PC-3 (cell line): ENCODE measurements at regions not wholly inside any gene's neighbourhood (a gene's known extent, or its start where the extent isn't known, plus 50 kb on each side); places are given as distances from the start of the nearest gene placed in this dataset.

ENCODE experiments used
- ATAC-seq: fragments of 200-7000 bp; cut with Tn5 transposase; 2 replicates; pipeline ENCODE4 v1.9.1; 2020; ENCODE audit warnings: mild to moderate bottlenecking, moderate library complexity
- BruUV-seq: library from RNA; stranded (reverse); fragments of 400-500 nt; replicated peaks from 2 replicates; lab custom pipeline; 2021; lab: Mats Ljungman, UMichigan
- CTCF ChIA-PET: fragments of 300-600 bp; sonication (Branson Sonifier 250); formaldehyde crosslinking; loops from one replicate; lab custom pipeline; 2022; ENCODE audit warnings: antibody characterized with exemption; lab: Charles Lee
- POLR2A ChIA-PET: fragments of 300-600 bp; sonication (Branson Sonifier 250); formaldehyde crosslinking; loops from one replicate; lab custom pipeline; 2022; ENCODE audit warnings: antibody characterized with exemption; ENCODE audit not compliant: unreplicated experiment; lab: Charles Lee
- DNase-seq: peaks from one replicate; pipeline ENCODE4 v3.0.0-alpha.2; 2015
- H2AFZ ChIP-seq: fragments of 300-600 bp; sonication (generic); 2 replicates; pipeline ENCODE4 v1.6.0; 2016; ENCODE audit warnings: antibody characterized with exemption, low read length
- H3F3A ChIP-seq: fragments of 300-600 bp; sonication (generic); one replicate; pipeline ENCODE4 v1.6.0; 2017; ENCODE audit warnings: antibody characterized with exemption, low read length, control low read depth, mild to moderate bottlenecking; ENCODE audit not compliant: unreplicated experiment
- H3K27ac ChIP-seq: fragments of 300-600 bp; sonication (generic); 2 replicates; pipeline ENCODE4 v1.5.1; 2016; ENCODE audit warnings: mild to moderate bottlenecking, low read length
- H3K27me3 ChIP-seq: fragments of 300-600 bp; sonication (generic); 2 replicates; pipeline ENCODE4 v1.6.1; 2016; ENCODE audit warnings: low read length, mixed read lengths
- H3K36me3 ChIP-seq: fragments of 300-600 bp; sonication (generic); 2 replicates; pipeline ENCODE4 v1.6.1; 2016; ENCODE audit warnings: low read depth, mixed run types, low read length, mixed read lengths
- H3K4me1 ChIP-seq: fragments of 300-600 bp; sonication (generic); 2 replicates; pipeline ENCODE4 v1.5.1; 2016; ENCODE audit warnings: low read length; ENCODE audit not compliant: insufficient read depth
- H3K4me2 ChIP-seq: fragments of 300-600 bp; sonication (generic); 2 replicates; pipeline ENCODE4 v1.6.0; 2016; ENCODE audit warnings: low read length
- H3K4me3 ChIP-seq: fragments of 300-600 bp; sonication (generic); 2 replicates; pipeline ENCODE4 v1.5.1; 2016; ENCODE audit warnings: mild to moderate bottlenecking, low read length, mixed read lengths
- H3K79me2 ChIP-seq: fragments of 300-600 bp; sonication (generic); 2 replicates; pipeline ENCODE4 v1.6.1; 2017; ENCODE audit warnings: low read length, mixed read lengths
- H3K9ac ChIP-seq: fragments of 300-600 bp; sonication (generic); 2 replicates; pipeline ENCODE4 v1.6.0; 2016; ENCODE audit warnings: mild to moderate bottlenecking, low read length
- H3K9me2 ChIP-seq: fragments of 300-600 bp; sonication (generic); replicated peaks from 2 replicates; pipeline ENCODE4 v1.6.1; 2016; ENCODE audit warnings: mixed run types, low read length, mixed read lengths
- H3K9me3 ChIP-seq: fragments of 300-600 bp; sonication (generic); 2 replicates; pipeline ENCODE4 v1.6.1; 2016; ENCODE audit warnings: low read length, mixed read lengths
- H4K20me1 ChIP-seq: fragments of 300-600 bp; sonication (generic); 2 replicates; pipeline ENCODE4 v1.6.1; 2016; ENCODE audit warnings: low read length, mixed read lengths
- CTCF ChIP-seq: fragments of 300-600 bp; sonication (generic); conservative IDR thresholded peaks from 2 replicates; pipeline ENCODE4 v1.5.1; 2017; ENCODE audit warnings: antibody characterized with exemption, low read depth, mild to moderate bottlenecking, low read length
- EZH2 ChIP-seq: fragments of 300-600 bp; sonication (generic); IDR thresholded peaks from one replicate; pipeline ENCODE4 v1.6.1; 2017; ENCODE audit warnings: antibody characterized with exemption, mild to moderate bottlenecking, low read length; ENCODE audit not compliant: unreplicated experiment
- EZH2phosphoT487 ChIP-seq: fragments of 300-600 bp; sonication (generic); IDR thresholded peaks from 2 replicates; pipeline ENCODE4 v1.6.1; 2018; ENCODE audit warnings: mild to moderate bottlenecking, antibody characterized with exemption, low read length, borderline replicate concordance
- intact Hi-C: fragments of 100-400 bp; cut with micrococcal nuclease; formaldehyde crosslinking; loops from 2 replicates; pipeline ENCODE4 v1.9.0; 2023

DNA sequence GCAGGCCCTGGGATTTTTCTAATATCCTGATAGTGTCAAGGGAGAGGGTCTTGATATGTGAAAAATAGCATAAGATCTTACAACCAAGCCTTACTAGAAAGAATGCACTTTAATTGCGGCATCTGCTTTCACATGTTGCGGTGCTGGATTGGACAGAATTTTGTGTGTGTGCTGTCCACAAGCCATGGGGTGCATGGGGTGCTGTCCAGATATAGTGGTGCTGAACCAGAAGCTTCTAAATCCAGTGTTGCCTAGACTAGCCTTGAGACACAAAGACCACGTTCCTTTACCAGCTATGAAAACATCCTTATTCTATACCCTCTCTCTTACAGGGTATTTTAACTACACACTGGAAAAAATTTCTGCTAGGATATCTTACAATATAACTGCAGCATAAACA, 244.0 kb downstream of the TMEM114 start:
- Histone ChIP-seq H3F3A (no peaks in the 10 kb centered on the region), H2AFZ (no peak overlapping the region), H3K9ac (no peak overlapping the region), H3K4me2 (no peak overlapping the region), H3K4me3 (no peak overlapping the region), H3K9me2 (no peaks in the 10 kb centered on the region), H3K27me3 (no peaks in the 10 kb centered on the region), H3K9me3 (no peaks in the 10 kb centered on the region), H3K27ac (no peak overlapping the region), H3K79me2 (no peaks in the 10 kb centered on the region), H3K36me3 (no peaks in the 10 kb centered on the region), H4K20me1 (no peaks in the 10 kb centered on the region), H3K4me1 (no peaks in the 10 kb centered on the region)
- POLR2A ChIA-PET = no interaction called here
- no TSS peak for BruUV-seq
- ATAC-seq (no peak), DNase-seq (no peak)
- intact Hi-C loops = no loop called here
- CTCF ChIA-PET = no interaction called here
- TF ChIP-seq EZH2 (no peak), EZH2phosphoT487 (no peak), CTCF (no peak)

DNA sequence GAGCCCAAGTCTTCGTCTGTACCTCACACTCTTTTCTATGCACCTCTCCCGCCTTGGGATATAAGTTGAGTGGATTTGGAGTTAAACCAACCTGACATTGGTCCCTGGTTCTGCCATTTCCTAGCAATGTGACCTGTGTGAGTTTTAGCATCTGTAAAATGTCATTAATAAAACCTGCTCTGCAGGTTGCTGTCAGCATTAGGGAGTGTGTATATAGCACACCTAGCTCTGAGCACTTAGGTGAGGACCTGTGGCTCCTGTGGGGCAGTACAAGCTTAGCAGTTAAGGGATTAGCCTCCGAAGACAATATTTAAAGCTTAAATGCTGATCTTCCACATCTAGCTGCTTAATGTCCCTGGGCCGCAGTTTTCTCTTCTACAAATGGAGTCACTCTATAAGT, 248.0 kb downstream of the TMEM114 start:
- POLR2A ChIA-PET = no interaction called here

DNA sequence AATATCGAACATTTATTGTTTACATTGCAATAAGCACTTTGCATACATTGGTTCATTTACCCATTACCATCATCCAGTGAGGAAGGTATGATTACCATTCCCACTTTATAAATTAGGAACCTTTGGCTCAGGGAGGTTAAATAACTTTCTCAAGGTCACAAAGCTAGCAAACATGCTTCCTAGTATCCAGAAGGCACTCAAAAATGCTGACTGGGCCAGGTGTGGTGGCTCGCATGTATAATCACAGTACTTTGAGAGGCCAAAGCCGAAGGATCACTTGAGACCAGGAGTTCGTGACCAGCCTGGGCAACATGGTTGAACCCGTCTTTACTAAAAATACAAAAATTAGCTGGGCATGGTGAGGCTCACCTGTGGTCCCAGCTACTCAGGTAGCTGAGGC, 259.6 kb downstream of the TMEM114 start:
- no TSS peak for BruUV-seq
- no peaks in the 10 kb centered on the region for H3K36me3 ChIP-seq
- no peak for TF ChIP-seq EZH2
- no peaks in the 10 kb centered on the region for H3K79me2 ChIP-seq
- ChIA-PET POLR2A (no interaction called here), CTCF (no interaction called here)
- H3K4me2 ChIP-seq = no peak overlapping the region
- no peak overlapping the region for H3K27ac ChIP-seq
- intact Hi-C loops = no loop called here
- H3K9me2 ChIP-seq = no peaks in the 10 kb centered on the region
- no peaks in the 10 kb centered on the region for H3K9me3 ChIP-seq
- no peaks in the 10 kb centered on the region for H3K27me3 ChIP-seq
- no peak overlapping the region for H2AFZ ChIP-seq
- ATAC-seq = no peak
- no peak overlapping the region for H3K4me3 ChIP-seq
- DNase-seq = no peak
- H3F3A ChIP-seq = no peaks in the 10 kb centered on the region
- H3K9ac ChIP-seq = no peak overlapping the region
- H3K4me1 ChIP-seq = no peaks in the 10 kb centered on the region
- H4K20me1 ChIP-seq = no peaks in the 10 kb centered on the region

More for the DNA sequence above, 248.0 kb downstream of the TMEM114 start:
- ATAC-seq = no peak
- Histone ChIP-seq H3K36me3 (no peaks in the 10 kb centered on the region), H3K4me1 (no peaks in the 10 kb centered on the region), H3K27ac (no peak overlapping the region), H2AFZ (no peak overlapping the region), H3K4me3 (no peak overlapping the region), H3K79me2 (no peaks in the 10 kb centered on the region), H3F3A (no peaks in the 10 kb centered on the region), H3K4me2 (no peak overlapping the region), H4K20me1 (no peaks in the 10 kb centered on the region), H3K9ac (no peak overlapping the region), H3K27me3 (no peaks in the 10 kb centered on the region), H3K9me3 (no peaks in the 10 kb centered on the region), H3K9me2 (no peaks in the 10 kb centered on the region)
- no peak for TF ChIP-seq CTCF
- no peak for TF ChIP-seq EZH2
- no peak for TF ChIP-seq EZH2phosphoT487
- intact Hi-C loops = no loop called here
- DNase-seq = no peak
- no TSS peak for BruUV-seq
- CTCF ChIA-PET = no interaction called here
